ENCODE measurements at regions not wholly inside any gene's neighbourhood (a gene's known extent, or its start where the extent isn't known, plus 50 kb on each side); places are given as distances from the start of the nearest gene placed in this dataset.
"Not testable (repeated sequence)": the region's sequence is repeated elsewhere in the genome, so short reads cannot be mapped to it uniquely, and the experiment has no call there.

DNA sequence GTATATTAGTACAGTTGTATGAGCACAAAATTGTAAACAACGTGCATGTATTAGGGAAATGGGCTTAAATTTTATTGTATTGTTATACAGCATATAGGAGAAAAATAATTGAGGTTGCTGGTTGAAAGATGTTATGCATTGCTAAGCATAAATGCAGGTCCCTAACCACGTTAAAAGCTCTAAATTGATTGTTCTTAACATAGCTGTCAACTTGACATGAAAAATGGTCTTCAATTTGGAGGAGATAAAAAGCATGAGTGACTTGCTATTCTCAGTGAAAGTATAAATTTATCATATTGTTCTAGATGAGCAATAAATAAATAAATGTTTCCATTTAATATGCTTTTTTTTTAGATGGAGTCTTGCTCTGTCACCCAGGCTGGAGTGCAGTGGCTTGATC is 506.6 kb upstream of the ATXN7L3B start:
- no peak overlapping the region for H3K27ac Mint-ChIP-seq
- no peak for DNase-seq (ENCODE audit: extremely low spot score, unreplicated experiment)
- H3K4me1 Mint-ChIP-seq (ENCODE audit: unreplicated experiment) = no peaks in the 10 kb centered on the region
- no peaks in the 10 kb centered on the region for H3K27me3 Mint-ChIP-seq
- TF ChIP-seq, protein P1, sequence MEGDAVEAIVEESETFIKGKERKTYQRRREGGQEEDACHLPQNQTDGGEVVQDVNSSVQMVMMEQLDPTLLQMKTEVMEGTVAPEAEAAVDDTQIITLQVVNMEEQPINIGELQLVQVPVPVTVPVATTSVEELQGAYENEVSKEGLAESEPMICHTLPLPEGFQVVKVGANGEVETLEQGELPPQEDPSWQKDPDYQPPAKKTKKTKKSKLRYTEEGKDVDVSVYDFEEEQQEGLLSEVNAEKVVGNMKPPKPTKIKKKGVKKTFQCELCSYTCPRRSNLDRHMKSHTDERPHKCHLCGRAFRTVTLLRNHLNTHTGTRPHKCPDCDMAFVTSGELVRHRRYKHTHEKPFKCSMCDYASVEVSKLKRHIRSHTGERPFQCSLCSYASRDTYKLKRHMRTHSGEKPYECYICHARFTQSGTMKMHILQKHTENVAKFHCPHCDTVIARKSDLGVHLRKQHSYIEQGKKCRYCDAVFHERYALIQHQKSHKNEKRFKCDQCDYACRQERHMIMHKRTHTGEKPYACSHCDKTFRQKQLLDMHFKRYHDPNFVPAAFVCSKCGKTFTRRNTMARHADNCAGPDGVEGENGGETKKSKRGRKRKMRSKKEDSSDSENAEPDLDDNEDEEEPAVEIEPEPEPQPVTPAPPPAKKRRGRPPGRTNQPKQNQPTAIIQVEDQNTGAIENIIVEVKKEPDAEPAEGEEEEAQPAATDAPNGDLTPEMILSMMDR (conservative IDR thresholded peaks at IDR 0.05) = no peak
- no peaks in the 10 kb centered on the region for H3K36me3 Mint-ChIP-seq
- no peak overlapping the region for H3K4me3 Mint-ChIP-seq
- no peaks in the 10 kb centered on the region for H3K9me3 Mint-ChIP-seq

DNA sequence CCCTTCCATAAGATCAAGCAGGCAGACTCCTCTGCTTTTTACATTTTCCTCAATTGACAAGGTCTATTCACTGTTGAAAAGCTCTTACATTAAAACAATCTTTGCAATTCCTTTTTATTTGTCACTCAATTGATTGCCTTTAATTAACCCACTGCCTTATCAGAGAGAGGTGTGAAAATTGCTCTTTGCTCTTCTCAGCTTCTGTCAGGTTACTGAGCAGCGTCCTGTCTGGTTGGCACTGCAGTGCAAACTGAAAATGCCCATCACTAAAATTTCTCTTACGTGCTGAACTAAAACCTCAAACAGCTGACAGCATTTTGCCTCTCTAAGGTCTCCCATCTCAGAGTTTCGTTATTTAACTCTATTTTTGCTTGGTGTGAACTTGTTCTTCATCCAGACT is 504.1 kb upstream of the ATXN7L3B start:
- TF ChIP-seq, protein P1 (conservative IDR thresholded peaks at IDR 0.05) = no peak
- H3K27me3 Mint-ChIP-seq = no peaks in the 10 kb centered on the region
- H3K36me3 Mint-ChIP-seq = no peaks in the 10 kb centered on the region
- no peak for DNase-seq (ENCODE audit: extremely low spot score, unreplicated experiment)
- H3K27ac Mint-ChIP-seq = no peak overlapping the region
- peaks cover 7% of the 10 kb centered on the region for H3K9me3 Mint-ChIP-seq
- H3K4me3 Mint-ChIP-seq = no peak overlapping the region
- no peaks in the 10 kb centered on the region for H3K4me1 Mint-ChIP-seq (ENCODE audit: unreplicated experiment)

DNA sequence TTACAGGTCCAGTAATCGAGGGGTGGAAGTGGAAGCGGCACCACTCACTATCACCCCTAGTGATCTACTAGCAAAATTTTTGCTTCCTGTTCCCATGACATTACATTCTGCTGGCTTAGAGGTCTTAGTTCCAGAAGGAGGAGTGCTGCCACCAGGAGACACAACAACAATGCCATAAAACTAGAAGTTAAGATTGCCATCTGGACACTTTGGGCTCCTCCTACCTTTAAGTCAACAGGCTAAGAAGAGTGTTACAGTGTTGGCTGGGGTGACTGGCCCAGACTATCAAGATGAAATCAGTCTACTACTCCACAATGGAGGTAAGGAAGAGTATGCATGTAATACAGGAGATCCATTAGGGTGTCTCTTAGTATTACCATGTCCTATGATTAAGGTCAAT is 498.5 kb upstream of the ATXN7L3B start:
- not testable (repeated sequence) for H3K27ac Mint-ChIP-seq; H3K4me1 Mint-ChIP-seq (ENCODE audit: unreplicated experiment); H3K27me3 Mint-ChIP-seq; DNase-seq (ENCODE audit: extremely low spot score, unreplicated experiment); H3K4me3 Mint-ChIP-seq; H3K36me3 Mint-ChIP-seq
- H3K9me3 Mint-ChIP-seq = peaks cover 16% of the 10 kb centered on the region

DNA sequence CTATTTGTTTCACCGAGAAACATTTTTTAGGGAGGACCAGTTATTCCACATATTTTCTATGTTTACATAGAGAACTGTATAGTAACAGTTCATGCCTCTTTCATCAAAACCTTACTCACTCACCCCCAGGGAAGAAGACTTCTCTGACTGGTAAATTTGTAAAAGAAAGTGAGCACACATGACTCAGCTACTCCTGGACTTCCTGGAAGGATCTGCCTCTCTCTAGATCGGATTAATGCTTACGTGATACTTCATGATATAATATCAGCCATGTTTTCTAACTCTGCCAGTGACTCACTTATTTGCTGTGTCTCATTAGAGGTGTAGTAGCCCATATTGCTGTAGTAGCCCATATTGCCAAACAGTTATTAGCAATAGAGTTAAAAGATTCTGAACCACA is 494.3 kb upstream of the ATXN7L3B start:
- peaks cover 8% of the 10 kb centered on the region for H3K4me1 Mint-ChIP-seq (ENCODE audit: unreplicated experiment)
- peak overlapping the region; percentile 94 for H3K27ac Mint-ChIP-seq
- H3K4me3 Mint-ChIP-seq = peak overlapping the region; percentile 63
- H3K36me3 Mint-ChIP-seq = peaks cover 8% of the 10 kb centered on the region
- TF ChIP-seq, protein P1 (conservative IDR thresholded peaks at IDR 0.05) = no peak
- no peak for DNase-seq (ENCODE audit: extremely low spot score, unreplicated experiment)
- peaks cover 9% of the 10 kb centered on the region for H3K9me3 Mint-ChIP-seq
- no peaks in the 10 kb centered on the region for H3K27me3 Mint-ChIP-seq

DNA sequence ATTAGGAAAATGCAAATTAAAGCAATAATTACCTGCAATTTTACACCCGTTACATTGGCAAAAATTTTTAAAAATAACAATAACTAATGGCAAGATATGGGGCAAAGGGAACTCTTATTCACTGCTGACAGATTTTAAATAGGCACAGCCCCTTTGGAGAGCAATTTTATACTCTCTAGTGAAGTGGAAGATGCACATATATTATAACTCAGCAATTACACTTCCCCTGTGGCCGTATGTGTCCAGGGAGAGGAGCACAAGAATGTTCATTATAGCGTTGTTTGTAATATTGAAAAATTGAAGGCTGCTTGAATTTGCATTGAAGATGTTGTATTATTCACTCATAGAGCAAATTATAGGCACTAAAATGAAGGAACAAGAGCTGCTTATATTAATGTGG is 488.3 kb upstream of the ATXN7L3B start:
- no peak for DNase-seq (ENCODE audit: extremely low spot score, unreplicated experiment)

DNA sequence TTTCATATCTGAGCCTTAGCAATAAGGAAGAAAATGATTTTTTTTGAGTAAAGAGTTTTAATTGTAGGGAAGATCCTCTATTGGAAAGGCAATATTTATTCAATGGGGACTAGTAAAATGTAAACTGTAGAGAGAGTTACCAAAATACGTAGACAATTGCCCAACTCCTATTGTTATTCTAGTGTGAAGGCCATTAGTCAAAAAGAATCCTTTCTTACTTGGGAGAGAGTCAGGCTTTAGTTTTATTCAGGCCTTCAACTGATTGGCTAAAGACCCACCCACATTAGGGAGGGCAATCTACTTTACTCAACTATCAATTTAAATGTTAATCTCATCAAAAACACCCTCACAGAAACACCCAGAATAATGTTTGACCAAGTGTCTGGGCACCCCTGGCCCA is 485.8 kb upstream of the ATXN7L3B start:
- DNase-seq (ENCODE audit: extremely low spot score, unreplicated experiment) = no peak
- H3K4me3 Mint-ChIP-seq = no peak overlapping the region
- no peaks in the 10 kb centered on the region for H3K36me3 Mint-ChIP-seq
- H3K27ac Mint-ChIP-seq = no peak overlapping the region
- TF ChIP-seq, protein P1 (conservative IDR thresholded peaks at IDR 0.05) = no peak
- no peaks in the 10 kb centered on the region for H3K27me3 Mint-ChIP-seq
- H3K4me1 Mint-ChIP-seq (ENCODE audit: unreplicated experiment) = no peaks in the 10 kb centered on the region
- H3K9me3 Mint-ChIP-seq = no peaks in the 10 kb centered on the region

More for the DNA sequence above, 488.3 kb upstream of the ATXN7L3B start:
- Mint-ChIP-seq H3K4me3 (no peak overlapping the region), H3K36me3 (no peaks in the 10 kb centered on the region), H3K9me3 (no peaks in the 10 kb centered on the region), H3K27me3 (no peaks in the 10 kb centered on the region), H3K4me1 (ENCODE audit: unreplicated experiment) (no peaks in the 10 kb centered on the region), H3K27ac (no peak overlapping the region)
- TF ChIP-seq, protein P1 (conservative IDR thresholded peaks at IDR 0.05) = no peak

All from type B pancreatic cell (in vitro differentiated cells).